ENCODE measurements at regions not wholly inside any gene's neighbourhood (a gene's known extent, or its start where the extent isn't known, plus 50 kb on each side); places are given as distances from the start of the nearest gene placed in this dataset.

- no peak for DNase-seq (ENCODE audit: low read depth)
These were observed 121.8 kb upstream of the IRX5 start for GRCh38 chr16:54808890-54809289.

GRCh38 chr16:54806881-54807360, 123.7 kb upstream of the IRX5 start:
- DNase-seq (ENCODE audit: low read depth), result no peak

- DNase-seq (ENCODE audit: low read depth), result no peak
These were observed 124.3 kb upstream of the IRX5 start for GRCh38 chr16:54806378-54806777.

GRCh38 chr16:54805648-54806047, 125.0 kb upstream of the IRX5 start:
- no peak for DNase-seq (ENCODE audit: low read depth)

GRCh38 chr16:54801057-54801844, 129.4 kb upstream of the IRX5 start:
- no peak for DNase-seq (ENCODE audit: low read depth)

GRCh38 chr16:54798267-54798666, 132.4 kb upstream of the IRX5 start:
- no peak for DNase-seq (ENCODE audit: low read depth)

- no peak for DNase-seq (ENCODE audit: low read depth)
These were observed 134.5 kb upstream of the IRX5 start for GRCh38 chr16:54796211-54796610.

GRCh38 chr16:54792811-54793210, 137.9 kb upstream of the IRX5 start:
- DNase-seq (ENCODE audit: low read depth), result no peak

- no peak for DNase-seq (ENCODE audit: low read depth)
These were observed 143.6 kb upstream of the IRX5 start for GRCh38 chr16:54787045-54787444.

GRCh38 chr16:54783980-54784379, 146.7 kb upstream of the IRX5 start:
- DNase-seq (ENCODE audit: low read depth), result no peak

GRCh38 chr16:54783226-54783625, 147.4 kb upstream of the IRX5 start:
- no peak for DNase-seq (ENCODE audit: low read depth)

GRCh38 chr16:54780266-54780665, 150.4 kb upstream of the IRX5 start:
- DNase-seq (ENCODE audit: low read depth), result no peak

GRCh38 chr16:54779549-54779948, 151.1 kb upstream of the IRX5 start:
- no peak for DNase-seq (ENCODE audit: low read depth)

- DNase-seq (ENCODE audit: low read depth), result no peak
These were observed 155.9 kb upstream of the IRX5 start for GRCh38 chr16:54774768-54775167.

GRCh38 chr16:54772400-54772799, 158.3 kb upstream of the IRX5 start:
- no peak for DNase-seq (ENCODE audit: low read depth)

GRCh38 chr16:54766355-54766754, 164.3 kb upstream of the IRX5 start:
- no peak for DNase-seq (ENCODE audit: low read depth)

GRCh38 chr16:54750249-54750648, 180.4 kb upstream of the IRX5 start:
- DNase-seq (ENCODE audit: low read depth), result no peak

- no peak for DNase-seq (ENCODE audit: low read depth)
These were observed 182.0 kb upstream of the IRX5 start for GRCh38 chr16:54748611-54749190.

- DNase-seq (ENCODE audit: low read depth), result no peak
These were observed 184.1 kb upstream of the IRX5 start for GRCh38 chr16:54746596-54746995.

GRCh38 chr16:54744998-54745397, 185.7 kb upstream of the IRX5 start:
- DNase-seq (ENCODE audit: low read depth), result no peak

GRCh38 chr16:54742436-54742835, 188.2 kb upstream of the IRX5 start:
- no peak for DNase-seq (ENCODE audit: low read depth)

- DNase-seq (ENCODE audit: low read depth), result no peak
These were observed 191.3 kb upstream of the IRX5 start for GRCh38 chr16:54739381-54739780.

- DNase-seq (ENCODE audit: low read depth), result no peak
These were observed 196.5 kb upstream of the IRX5 start for GRCh38 chr16:54734156-54734555.
